H1 (cell line): ENCODE measurements at regions not wholly inside any gene's neighbourhood (a gene's known extent, or its start where the extent isn't known, plus 50 kb on each side); places are given as distances from the start of the nearest gene placed in this dataset.

ENCODE experiments used
- CTCF ChIA-PET: fragments of 300-600 bp; sonication (Branson Sonifier 250); formaldehyde crosslinking; loops from one replicate; lab custom pipeline; 2021; ENCODE audit not compliant: partially characterized antibody; lab: Charles Lee
- POLR2A ChIA-PET: fragments of 300-600 bp; sonication (Branson Sonifier 250); formaldehyde crosslinking; loops from one replicate; lab custom pipeline; 2021; ENCODE audit warnings: inconsistent platforms; ENCODE audit not compliant: partially characterized antibody; lab: Charles Lee
- DNase-seq, 2 experiments: peaks; one replicate each; pipeline versions ENCODE4 v3.0.0 to v3.0.0-alpha.2; 2010 to 2022; ENCODE audit warnings: low spot score in 2 of 2, low read depth in 1 of 2, mixed read lengths in 1 of 2
- FAIRE-seq: peaks from 2 replicates; lab custom pipeline; 2011; peaks lifted over from hg19 to GRCh38; lab: Jason Lieb, UNC
- H2AFZ ChIP-seq: 2 replicates; pipeline ENCODE4 v1.8.1; 2012; ENCODE audit warnings: low read length, inconsistent platforms
- H2AK5ac ChIP-seq: 2 replicates; pipeline ENCODE4 v1.6.1; 2013; ENCODE audit warnings: low read depth, low read length
- H2BK120ac ChIP-seq: replicated peaks from 2 replicates; pipeline ENCODE3; 2013; ENCODE audit warnings: low read depth, low read length, inconsistent platforms
- H2BK12ac ChIP-seq: 2 replicates; pipeline ENCODE4 v1.6.1; 2013; ENCODE audit warnings: low read depth, low read length
- H2BK15ac ChIP-seq: 2 replicates; pipeline ENCODE4 v1.6.1; 2013; ENCODE audit warnings: low read length
- H2BK20ac ChIP-seq: 2 replicates; pipeline ENCODE4 v1.6.1; 2013; ENCODE audit warnings: low read length
- H2BK5ac ChIP-seq: 2 replicates; pipeline ENCODE4 v1.6.1; 2013; ENCODE audit warnings: low read depth, low read length
- H3K14ac ChIP-seq: 2 replicates; pipeline ENCODE4 v1.6.1; 2013; ENCODE audit warnings: inconsistent platforms; ENCODE audit not compliant: insufficient read length
- H3K18ac ChIP-seq: 2 replicates; pipeline ENCODE4 v1.6.1; 2013; ENCODE audit warnings: low read length; ENCODE audit errors: extremely low read depth
- H3K23ac ChIP-seq: 2 replicates; pipeline ENCODE4 v1.6.1; 2013; ENCODE audit warnings: inconsistent platforms; ENCODE audit not compliant: insufficient read length
- H3K23me2 ChIP-seq: 2 replicates; pipeline ENCODE4 v1.6.1; 2013; ENCODE audit warnings: low read depth, low read length
- H3K27ac ChIP-seq: 2 replicates; pipeline ENCODE4 v1.6.1; 2011; ENCODE audit warnings: low read depth, low read length, inconsistent platforms
- H3K27me3 ChIP-seq, 4 experiments: replicated peaks in 1 of 4; 1 replicate in 1 of 4; 2 replicates in 3 of 4; pipeline versions ENCODE4 v1.6.1 to v1.8.1; 2011 to 2013; ENCODE audit warnings: low read length in 3 of 4, mild to moderate bottlenecking in 3 of 4, inconsistent platforms in 2 of 4, mixed read lengths in 2 of 4, moderate library complexity in 1 of 4; ENCODE audit not compliant: control insufficient read depth in 3 of 4, insufficient read depth in 3 of 4; ENCODE audit errors: extremely low read depth in 1 of 4
- H3K36me3 ChIP-seq, 4 experiments: 2 replicates each; pipeline versions ENCODE4 v1.6.1 to v1.8.1; 2011 to 2013; ENCODE audit warnings: mild to moderate bottlenecking in 4 of 4, low read length in 3 of 4, moderate library complexity in 2 of 4, control low read depth in 1 of 4, inconsistent platforms in 1 of 4; ENCODE audit not compliant: insufficient read depth in 4 of 4, control insufficient read depth in 2 of 4
- H3K4ac ChIP-seq: replicated peaks from 2 replicates; pipeline ENCODE3; 2013; ENCODE audit warnings: low read length, low read depth, mixed read lengths, inconsistent platforms; ENCODE audit not compliant: insufficient read length
- H3K4me1 ChIP-seq, 4 experiments: replicated peaks in 1 of 4; 1 replicate in 1 of 4; 2 replicates in 3 of 4; pipeline versions ENCODE4 v1.6.1 to v1.8.1; 2011 to 2013; ENCODE audit warnings: low read length in 3 of 4, inconsistent platforms in 2 of 4, mixed read lengths in 1 of 4; ENCODE audit not compliant: insufficient read depth in 4 of 4, control insufficient read depth in 3 of 4
- H3K4me2 ChIP-seq, 2 experiments: 2 replicates each; pipeline versions ENCODE4 v1.6.1 to v1.8.1; 2011 to 2013; ENCODE audit warnings: low read depth in 2 of 2, low read length in 2 of 2, control low read depth in 1 of 2, inconsistent platforms in 1 of 2, mild to moderate bottlenecking in 1 of 2; ENCODE audit not compliant: insufficient read depth in 1 of 2
- H3K4me3 ChIP-seq, 4 experiments: fragments of 200-600, 300-600 bp in 1 of 4; sonication (generic), shearing (Covaris generic), sonication (Bioruptor Twin) in 1 of 4; 2 replicates each; pipeline versions ENCODE4 v1.5.1 to v1.8.1; 2011 to 2016; ENCODE audit warnings: low read length in 4 of 4, low read depth in 3 of 4, control low read depth in 2 of 4, inconsistent platforms in 2 of 4, mild to moderate bottlenecking in 2 of 4, mixed read lengths in 1 of 4, moderate library complexity in 1 of 4; ENCODE audit not compliant: insufficient read depth in 2 of 4; ENCODE audit errors: extremely low read depth in 1 of 4
- H3K56ac ChIP-seq: replicated peaks from 2 replicates; pipeline ENCODE3; 2013; ENCODE audit warnings: low read depth, mild to moderate bottlenecking, mixed read lengths, low read length, inconsistent platforms; ENCODE audit not compliant: insufficient read length
- H3K79me1 ChIP-seq: 2 replicates; pipeline ENCODE4 v1.6.1; 2013; ENCODE audit warnings: low read depth, low read length, control low read depth
- H3K79me2 ChIP-seq, 2 experiments: 2 replicates each; pipeline versions ENCODE4 v1.6.1 to v1.8.1; 2012 to 2013; ENCODE audit warnings: low read length in 2 of 2, mild to moderate bottlenecking in 2 of 2, inconsistent platforms in 1 of 2; ENCODE audit not compliant: insufficient read depth in 2 of 2, control insufficient read depth in 1 of 2
- H3K9ac ChIP-seq, 4 experiments: replicated peaks in 1 of 4; 1 replicate in 1 of 4; 2 replicates in 3 of 4; pipeline versions ENCODE4 v1.6.1 to v1.8.1; 2011 to 2013; ENCODE audit warnings: low read depth in 3 of 4, low read length in 3 of 4, control low read depth in 2 of 4, mild to moderate bottlenecking in 2 of 4, moderate library complexity in 2 of 4, inconsistent platforms in 1 of 4; ENCODE audit errors: extremely low read depth in 1 of 4
- H3K9me3 ChIP-seq, 2 experiments: 2 replicates each; pipeline versions ENCODE4 v1.6.1 to v1.8.1; 2012 to 2013; ENCODE audit warnings: mild to moderate bottlenecking in 2 of 2, moderate library complexity in 2 of 2, control low read depth in 1 of 2, inconsistent platforms in 1 of 2, low read depth in 1 of 2, low read length in 1 of 2, mixed read lengths in 1 of 2; ENCODE audit not compliant: insufficient read depth in 2 of 2
- H4K20me1 ChIP-seq, 2 experiments: replicated peaks in 1 of 2; 2 replicates each; pipeline versions ENCODE3 to v1.8.1; 2011 to 2013; ENCODE audit warnings: inconsistent platforms in 2 of 2, low read length in 2 of 2, mild to moderate bottlenecking in 1 of 2; ENCODE audit not compliant: insufficient read depth in 2 of 2, control insufficient read depth in 1 of 2
- H4K5ac ChIP-seq: 2 replicates; pipeline ENCODE4 v1.6.1; 2013; ENCODE audit warnings: low read length, low read depth, mixed read lengths, inconsistent platforms; ENCODE audit not compliant: insufficient read length
- H4K8ac ChIP-seq: 2 replicates; pipeline ENCODE4 v1.8.0; 2013; ENCODE audit warnings: mild to moderate bottlenecking, moderate library complexity, low read length, inconsistent platforms; ENCODE audit not compliant: insufficient read depth; ENCODE audit errors: extremely low read depth
- H4K91ac ChIP-seq: replicated peaks from 2 replicates; pipeline ENCODE3; 2013; ENCODE audit warnings: low read length, mixed read lengths, inconsistent platforms; ENCODE audit not compliant: insufficient read length
- CREB1 ChIP-seq: IDR thresholded peaks from 2 replicates; pipeline ENCODE4 v1.6.1; 2012; ENCODE audit warnings: inconsistent platforms
- KDM5A ChIP-seq: fragments of 200-600 bp; IDR thresholded peaks from 2 replicates; pipeline ENCODE4 v1.7.1; 2012; ENCODE audit warnings: mild to moderate bottlenecking, low read length, inconsistent platforms, mixed read lengths
- TAF7 ChIP-seq: optimal IDR thresholded peaks from 2 replicates; pipeline ENCODE3; 2011; ENCODE audit warnings: low read depth, mild to moderate bottlenecking, inconsistent platforms, low read length, moderate library complexity, borderline replicate concordance
- WGBS, 2 experiments: shearing (Covaris generic) in 1 of 2; methylation state at CpG; one replicate each; pipeline versions ENCODE4 v1.1.6 to v1.1.7; 2013 to 2015; ENCODE audit warnings: low lambda C conversion rate in 2 of 2, mixed read lengths in 2 of 2, inconsistent platforms in 1 of 2, low coverage in 1 of 2, missing lambda C conversion rate in 1 of 2; ENCODE audit not compliant: insufficient replicate concordance in 2 of 2, insufficient coverage in 1 of 2, insufficient read length in 1 of 2; ENCODE audit errors: extremely low coverage in 1 of 2, missing lambda C conversion rate in 1 of 2; 5-methylcytosine and 5-hydroxymethylcytosine counted together

GRCh38 chr21:27796106-27796505, 829.2 kb upstream of the ADAMTS5 start:
- H3K9me3 ChIP-seq = no peaks in the 10 kb centered on the region
- no peak overlapping the region for H4K5ac ChIP-seq
- CTCF ChIA-PET = no interaction called here
- no peak overlapping the region for H3K4ac ChIP-seq
- no peaks in the 10 kb centered on the region for H4K20me1 ChIP-seq
- no peaks in the 10 kb centered on the region for H3K27me3 ChIP-seq
- H3K79me1 ChIP-seq = no peaks in the 10 kb centered on the region
- H2BK15ac ChIP-seq = no peak overlapping the region
- no peak overlapping the region for H3K23ac ChIP-seq
- no peak for DNase-seq
- no peak for FAIRE-seq
- H2AFZ ChIP-seq = no peak overlapping the region
- H2BK120ac ChIP-seq = no peak overlapping the region
- no peak overlapping the region for H2BK20ac ChIP-seq
- no peak overlapping the region for H4K91ac ChIP-seq
- no peak overlapping the region for H3K4me3 ChIP-seq
- WGBS, 2 experiments = 27% methylated on average over 2 of the region's 2 CpGs; no CpG with 5 or more reads in 1 of the 2 experiments
- 0 out of 7 replicates have a peak, but pooled peaks cover 0 to 2% (median 0%) of the 10 kb centered on the region in 4 experiments for H3K4me1 ChIP-seq
- H2BK5ac ChIP-seq = no peak overlapping the region
- no peaks in the 10 kb centered on the region for H3K79me2 ChIP-seq
- no peak overlapping the region for H3K9ac ChIP-seq
- no peak overlapping the region for H3K4me2 ChIP-seq
- no peak overlapping the region for H3K14ac ChIP-seq
- H3K18ac ChIP-seq = no peak overlapping the region
- H3K23me2 ChIP-seq = no peaks in the 10 kb centered on the region
- no peak overlapping the region for H3K27ac ChIP-seq
- H2AK5ac ChIP-seq = no peak overlapping the region
- H4K8ac ChIP-seq = no peak overlapping the region
- H3K56ac ChIP-seq = no peak overlapping the region
- no peak overlapping the region for H2BK12ac ChIP-seq
- H3K36me3 ChIP-seq = no peaks in the 10 kb centered on the region
- POLR2A ChIA-PET = no interaction called here
- TF ChIP-seq CREB1 (no peak), TAF7 (no peak), KDM5A (no peak)
